ENCODE measurements at regions not wholly inside any gene's neighbourhood (a gene's known extent, or its start where the extent isn't known, plus 50 kb on each side); places are given as distances from the start of the nearest gene placed in this dataset.

DNA sequence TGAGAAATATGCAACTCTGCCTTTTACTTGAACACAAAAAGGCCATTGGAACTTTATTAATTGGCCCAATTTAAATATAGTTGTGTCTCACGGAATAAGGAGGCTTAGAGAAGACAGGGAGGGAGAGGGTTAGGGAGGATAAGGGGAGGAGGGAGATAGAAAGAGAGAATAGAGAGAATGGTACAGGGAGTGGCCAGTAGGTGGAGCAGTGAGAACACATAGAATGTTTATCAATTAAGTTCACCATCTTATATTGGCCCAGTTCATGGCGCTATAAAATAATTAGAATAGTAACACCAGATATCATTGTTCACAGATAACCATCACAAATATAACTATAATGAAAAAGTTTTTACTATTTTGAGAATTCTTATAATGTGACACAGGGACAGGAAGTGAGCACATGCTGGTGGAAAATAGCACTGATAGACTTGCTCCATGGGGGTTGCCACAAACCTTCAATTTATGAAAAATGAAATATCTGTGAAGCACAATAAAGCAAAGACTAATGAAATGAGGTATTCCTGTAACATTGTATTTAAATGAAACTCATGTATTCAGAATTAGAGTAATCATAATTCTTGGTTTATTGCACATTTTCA is 374.1 kb upstream of the MANEA start:
- Mint-ChIP-seq H3K4me1 (no peaks in the 10 kb centered on the region), H3K9me3 (peaks cover 0 to 4% (median 0%) of the 10 kb centered on the region in 7 donors), H3K27me3 (no peaks in the 10 kb centered on the region), H3K4me3 (no peak overlapping the region), H3K36me3 (no peaks in the 10 kb centered on the region), H3K27ac (no peak overlapping the region)
- Histone ChIP-seq H3K36me3 (ENCODE audit: control insufficient read depth, insufficient read depth, low read length) (no peaks in the 10 kb centered on the region), H3K27me3 (ENCODE audit: control insufficient read depth, insufficient read depth, low read length) (no peaks in the 10 kb centered on the region), H3K27ac (ENCODE audit: insufficient read depth, low read length, poor library complexity, severe bottlenecking) (no peak overlapping the region), H3K9me3 (ENCODE audit: control insufficient read depth in 2 of 2, low read length in 2 of 2) (no peaks in the 10 kb centered on the region), H3K4me3 (ENCODE audit: low read depth, low read length) (no peak overlapping the region), H3K4me1 (ENCODE audit: control insufficient read depth, insufficient read depth, low read length, poor library complexity, severe bottlenecking) (no peaks in the 10 kb centered on the region)
- DNase-seq (peak in 1 of 3 donors; percentile 27), ATAC-seq (ENCODE audit: low read depth in 2 of 2) (no peak)

DNA sequence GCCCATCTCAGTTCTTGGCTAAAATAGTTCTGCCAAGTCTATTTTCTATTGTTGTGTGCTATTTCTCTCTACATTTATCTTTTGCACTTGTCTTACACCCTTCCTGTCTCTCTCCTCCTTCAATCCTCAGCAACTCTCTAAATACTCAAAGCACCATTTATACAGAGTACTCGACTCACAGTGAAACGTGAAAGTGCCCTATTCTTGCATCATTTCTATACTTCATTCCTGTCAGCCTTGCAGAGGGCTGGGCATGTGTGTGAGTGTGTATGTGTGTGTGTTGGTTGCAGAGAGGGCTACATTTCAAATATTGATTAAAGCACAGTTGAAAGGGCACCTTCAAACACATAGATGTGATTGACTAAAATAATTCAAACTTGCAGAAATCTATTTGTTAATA is 373.2 kb upstream of the MANEA start:
- Histone ChIP-seq H3K4me3 (ENCODE audit: low read depth, low read length) (no peak overlapping the region), H3K27ac (ENCODE audit: insufficient read depth, low read length, poor library complexity, severe bottlenecking) (no peak overlapping the region), H3K9me3 (ENCODE audit: control insufficient read depth in 2 of 2, low read length in 2 of 2) (no peaks in the 10 kb centered on the region), H3K27me3 (ENCODE audit: control insufficient read depth, insufficient read depth, low read length) (no peaks in the 10 kb centered on the region), H3K36me3 (ENCODE audit: control insufficient read depth, insufficient read depth, low read length) (no peaks in the 10 kb centered on the region), H3K4me1 (ENCODE audit: control insufficient read depth, insufficient read depth, low read length, poor library complexity, severe bottlenecking) (no peaks in the 10 kb centered on the region)
- DNase-seq (no peak), ATAC-seq (ENCODE audit: low read depth in 2 of 2) (no peak)
- H3K4me1 Mint-ChIP-seq, result no peaks in the 10 kb centered on the region
- H3K9me3 Mint-ChIP-seq, result peaks cover 0 to 4% (median 0%) of the 10 kb centered on the region in 7 donors
- no peaks in the 10 kb centered on the region for H3K36me3 Mint-ChIP-seq
- H3K27me3 Mint-ChIP-seq, result no peaks in the 10 kb centered on the region
- H3K27ac Mint-ChIP-seq, result no peak overlapping the region
- no peak overlapping the region for H3K4me3 Mint-ChIP-seq

DNA sequence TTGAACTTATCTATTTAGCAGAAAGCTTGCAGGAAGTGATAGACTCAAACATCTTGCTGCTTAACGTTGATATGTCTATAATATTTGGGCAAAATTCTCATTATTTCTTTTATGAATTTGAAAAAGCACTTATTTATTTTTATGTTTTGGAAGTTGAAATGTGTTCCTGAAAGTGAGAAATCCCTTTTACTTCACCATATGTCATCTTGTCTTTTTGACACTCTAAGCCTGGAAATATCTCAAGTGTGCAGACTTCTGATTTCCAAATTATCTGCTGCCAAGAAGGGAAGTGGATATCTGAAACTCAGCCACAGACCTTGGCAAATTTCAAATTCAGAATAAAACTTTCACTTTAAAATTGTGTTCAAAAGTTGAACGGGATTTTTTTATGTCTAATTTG is 368.7 kb upstream of the MANEA start:
- Histone ChIP-seq H3K27me3 (ENCODE audit: control insufficient read depth, insufficient read depth, low read length) (no peaks in the 10 kb centered on the region), H3K4me1 (ENCODE audit: control insufficient read depth, insufficient read depth, low read length, poor library complexity, severe bottlenecking) (no peaks in the 10 kb centered on the region), H3K36me3 (ENCODE audit: control insufficient read depth, insufficient read depth, low read length) (no peaks in the 10 kb centered on the region), H3K9me3 (ENCODE audit: control insufficient read depth in 2 of 2, low read length in 2 of 2) (no peaks in the 10 kb centered on the region), H3K4me3 (ENCODE audit: low read depth, low read length) (no peak overlapping the region), H3K27ac (ENCODE audit: insufficient read depth, low read length, poor library complexity, severe bottlenecking) (no peak overlapping the region)
- Mint-ChIP-seq H3K9me3 (peaks cover 0 to 3% (median 0%) of the 10 kb centered on the region in 7 donors), H3K27me3 (no peaks in the 10 kb centered on the region), H3K36me3 (no peaks in the 10 kb centered on the region), H3K4me3 (no peak overlapping the region), H3K4me1 (no peaks in the 10 kb centered on the region), H3K27ac (no peak overlapping the region)
- no peak for ATAC-seq (ENCODE audit: low read depth in 2 of 2)
- DNase-seq, result no peak

DNA sequence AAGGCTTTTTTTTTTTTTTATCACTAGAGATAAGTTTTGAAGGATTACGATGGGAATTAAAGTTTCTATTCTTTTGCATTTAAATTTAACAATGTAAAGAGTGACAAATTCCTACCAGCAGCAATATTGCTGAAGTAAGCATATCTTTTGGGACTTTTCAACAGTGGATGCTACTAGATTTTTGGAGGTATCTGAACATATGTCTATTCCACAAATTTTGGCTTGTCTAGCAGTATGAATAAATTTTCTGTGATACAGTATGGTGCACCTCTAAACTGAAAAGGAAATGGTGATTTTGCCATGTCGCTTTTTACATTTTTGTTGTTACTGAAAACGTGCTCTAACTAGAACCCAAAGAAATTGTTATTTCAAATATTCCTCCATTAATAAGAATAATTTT is 368.3 kb upstream of the MANEA start:
- H3K27me3 Mint-ChIP-seq, result no peaks in the 10 kb centered on the region
- H3K9me3 Mint-ChIP-seq, result peaks cover 0 to 3% (median 0%) of the 10 kb centered on the region in 7 donors
- H3K36me3 Mint-ChIP-seq, result no peaks in the 10 kb centered on the region

DNA sequence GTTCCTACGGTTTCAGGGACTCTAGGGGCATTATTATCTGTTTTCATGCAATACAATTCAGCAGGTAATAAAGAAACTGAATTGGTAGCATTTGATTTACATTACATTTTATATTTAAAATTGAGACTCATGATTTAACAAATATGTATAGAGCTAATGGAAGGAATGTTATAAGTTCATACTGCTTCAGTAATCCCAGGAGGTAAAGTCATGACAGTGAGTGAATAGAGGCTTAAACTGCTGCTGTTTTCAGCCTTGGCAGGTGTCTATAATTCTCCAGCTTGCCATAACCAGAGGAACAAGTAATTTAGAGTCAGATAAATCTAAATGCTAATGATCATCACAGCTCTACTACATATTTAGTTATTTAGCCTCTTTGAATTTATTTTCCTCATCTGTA is 360.8 kb upstream of the MANEA start:
- H3K4me3 Mint-ChIP-seq, result no peak overlapping the region
- ATAC-seq (ENCODE audit: low read depth in 2 of 2), result no peak
- Histone ChIP-seq H3K36me3 (ENCODE audit: control insufficient read depth, insufficient read depth, low read length) (no peaks in the 10 kb centered on the region), H3K4me3 (ENCODE audit: low read depth, low read length) (no peak overlapping the region), H3K9me3 (ENCODE audit: control insufficient read depth in 2 of 2, low read length in 2 of 2) (no peaks in the 10 kb centered on the region), H3K27ac (ENCODE audit: insufficient read depth, low read length, poor library complexity, severe bottlenecking) (no peak overlapping the region), H3K4me1 (ENCODE audit: control insufficient read depth, insufficient read depth, low read length, poor library complexity, severe bottlenecking) (no peaks in the 10 kb centered on the region), H3K27me3 (ENCODE audit: control insufficient read depth, insufficient read depth, low read length) (no peaks in the 10 kb centered on the region)
- no peak for DNase-seq
- H3K9me3 Mint-ChIP-seq, result peaks cover 0 to 4% (median 1%) of the 10 kb centered on the region in 7 donors
- H3K27ac Mint-ChIP-seq, result no peak overlapping the region
- no peaks in the 10 kb centered on the region for H3K4me1 Mint-ChIP-seq
- no peaks in the 10 kb centered on the region for H3K27me3 Mint-ChIP-seq
- H3K36me3 Mint-ChIP-seq, result no peaks in the 10 kb centered on the region

More for the DNA sequence above, 368.3 kb upstream of the MANEA start:
- DNase-seq (no peak), ATAC-seq (ENCODE audit: low read depth in 2 of 2) (no peak)
- no peak overlapping the region for H3K27ac ChIP-seq (ENCODE audit: insufficient read depth, low read length, poor library complexity, severe bottlenecking)
- H3K9me3 ChIP-seq (ENCODE audit: control insufficient read depth in 2 of 2, low read length in 2 of 2), result no peaks in the 10 kb centered on the region
- Mint-ChIP-seq H3K27ac (no peak overlapping the region), H3K4me1 (no peaks in the 10 kb centered on the region), H3K4me3 (no peak overlapping the region)
- H3K4me3 ChIP-seq (ENCODE audit: low read depth, low read length), result no peak overlapping the region
- no peaks in the 10 kb centered on the region for H3K4me1 ChIP-seq (ENCODE audit: control insufficient read depth, insufficient read depth, low read length, poor library complexity, severe bottlenecking)
- H3K27me3 ChIP-seq (ENCODE audit: control insufficient read depth, insufficient read depth, low read length), result no peaks in the 10 kb centered on the region
- no peaks in the 10 kb centered on the region for H3K36me3 ChIP-seq (ENCODE audit: control insufficient read depth, insufficient read depth, low read length)

DNA sequence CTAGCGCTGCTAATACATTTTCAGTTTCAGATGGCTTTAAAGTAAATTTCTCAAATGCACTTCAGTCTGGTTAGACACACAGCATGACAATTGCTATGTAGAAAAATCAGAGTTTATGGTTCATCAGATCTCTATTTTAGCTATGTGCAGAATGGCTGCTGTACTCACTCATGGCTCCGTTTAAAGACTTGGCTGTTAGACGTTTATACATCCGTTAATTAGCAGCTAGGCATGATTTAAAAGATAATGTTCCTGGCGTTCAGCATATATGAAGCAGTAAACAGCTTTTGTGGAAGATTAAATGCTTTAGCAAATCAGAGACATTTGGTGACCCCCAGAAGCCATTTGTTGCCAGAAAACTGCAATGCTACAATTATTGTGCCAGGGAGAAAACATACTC is 350.0 kb upstream of the MANEA start:
- ATAC-seq (ENCODE audit: low read depth in 2 of 2) (no peak), DNase-seq (no peak)
- Mint-ChIP-seq H3K27me3 (no peaks in the 10 kb centered on the region), H3K36me3 (no peaks in the 10 kb centered on the region), H3K27ac (no peak overlapping the region), H3K4me3 (no peak overlapping the region), H3K9me3 (peaks cover 0 to 5% (median 0%) of the 10 kb centered on the region in 7 donors), H3K4me1 (no peaks in the 10 kb centered on the region)
- Histone ChIP-seq H3K27me3 (ENCODE audit: control insufficient read depth, insufficient read depth, low read length) (no peaks in the 10 kb centered on the region), H3K9me3 (ENCODE audit: control insufficient read depth in 2 of 2, low read length in 2 of 2) (no peaks in the 10 kb centered on the region), H3K27ac (ENCODE audit: insufficient read depth, low read length, poor library complexity, severe bottlenecking) (no peak overlapping the region), H3K36me3 (ENCODE audit: control insufficient read depth, insufficient read depth, low read length) (no peaks in the 10 kb centered on the region), H3K4me1 (ENCODE audit: control insufficient read depth, insufficient read depth, low read length, poor library complexity, severe bottlenecking) (no peaks in the 10 kb centered on the region), H3K4me3 (ENCODE audit: low read depth, low read length) (no peak overlapping the region)

DNA sequence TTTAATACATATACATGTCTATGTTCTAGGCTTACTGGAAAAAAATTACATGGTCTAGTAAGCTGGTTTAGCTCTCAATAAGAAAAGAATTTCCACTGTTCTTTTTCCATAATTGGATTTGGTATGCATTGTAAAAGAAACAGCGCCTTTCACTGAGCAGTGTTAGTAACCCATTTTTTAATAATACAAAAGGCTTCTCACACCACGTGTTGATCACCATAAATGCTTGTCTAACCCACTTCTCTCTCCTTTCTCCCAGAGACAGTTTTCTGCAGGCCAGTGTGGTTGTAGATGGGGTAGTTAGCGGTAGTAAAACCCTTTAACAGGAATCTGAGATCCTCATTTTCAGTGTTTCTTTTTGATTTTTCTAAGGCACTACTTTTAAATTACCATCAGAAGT is 348.7 kb upstream of the MANEA start:
- H3K36me3 ChIP-seq (ENCODE audit: control insufficient read depth, insufficient read depth, low read length), result no peaks in the 10 kb centered on the region
- Mint-ChIP-seq H3K36me3 (no peaks in the 10 kb centered on the region), H3K27ac (no peak overlapping the region), H3K27me3 (no peaks in the 10 kb centered on the region), H3K9me3 (peaks cover 0 to 5% (median 0%) of the 10 kb centered on the region in 7 donors), H3K4me1 (peaks cover 0 to under 1% (median 0%) of the 10 kb centered on the region in 4 donors), H3K4me3 (no peak overlapping the region)
- no peak for ATAC-seq (ENCODE audit: low read depth in 2 of 2)
- no peaks in the 10 kb centered on the region for H3K4me1 ChIP-seq (ENCODE audit: control insufficient read depth, insufficient read depth, low read length, poor library complexity, severe bottlenecking)
- H3K4me3 ChIP-seq (ENCODE audit: low read depth, low read length), result no peak overlapping the region
- no peak for DNase-seq
- H3K9me3 ChIP-seq (ENCODE audit: control insufficient read depth in 2 of 2, low read length in 2 of 2), result no peaks in the 10 kb centered on the region
- no peaks in the 10 kb centered on the region for H3K27me3 ChIP-seq (ENCODE audit: control insufficient read depth, insufficient read depth, low read length)
- H3K27ac ChIP-seq (ENCODE audit: insufficient read depth, low read length, poor library complexity, severe bottlenecking), result no peak overlapping the region

DNA sequence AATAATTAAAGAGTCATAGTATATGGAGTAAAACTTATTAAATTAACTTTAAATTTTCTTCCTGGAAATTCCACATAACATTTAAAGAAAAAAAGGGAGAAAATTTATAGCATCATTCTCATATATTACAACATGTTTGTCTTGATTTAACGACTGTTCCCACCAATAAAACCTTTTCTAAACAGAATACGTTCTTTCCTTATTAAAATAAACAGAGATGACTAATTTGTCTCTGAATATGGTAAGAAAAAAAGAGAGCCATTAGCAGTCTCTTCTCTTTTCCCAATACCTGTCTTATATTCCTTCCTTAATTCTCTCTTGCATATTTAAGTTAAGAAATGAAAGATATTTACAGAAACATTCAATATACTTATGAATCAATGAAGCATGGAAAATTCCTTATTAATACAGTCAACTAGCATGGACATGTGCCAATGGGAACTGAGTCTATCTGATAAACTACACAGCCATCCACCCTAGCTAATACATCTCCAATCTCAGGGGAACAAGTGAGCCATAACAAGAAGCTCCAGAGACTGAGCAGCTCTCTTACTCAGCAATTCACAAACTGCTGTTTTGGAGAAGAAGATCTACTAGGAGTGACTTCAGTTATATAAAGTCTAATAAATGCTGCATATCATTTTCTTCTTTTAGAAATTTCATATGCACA is 347.1 kb upstream of the MANEA start:
- H3K27me3 Mint-ChIP-seq, result no peaks in the 10 kb centered on the region
- H3K4me3 ChIP-seq (ENCODE audit: low read depth, low read length), result no peak overlapping the region
- H3K36me3 ChIP-seq (ENCODE audit: control insufficient read depth, insufficient read depth, low read length), result no peaks in the 10 kb centered on the region
- H3K27ac Mint-ChIP-seq, result no peak overlapping the region
- ATAC-seq (ENCODE audit: low read depth in 2 of 2) (no peak), DNase-seq (no peak)
- no peaks in the 10 kb centered on the region for H3K27me3 ChIP-seq (ENCODE audit: control insufficient read depth, insufficient read depth, low read length)
- peaks cover 0 to 5% (median 0%) of the 10 kb centered on the region in 4 donors for H3K4me1 Mint-ChIP-seq
- H3K9me3 ChIP-seq (ENCODE audit: control insufficient read depth in 2 of 2, low read length in 2 of 2), result no peaks in the 10 kb centered on the region
- no peaks in the 10 kb centered on the region for H3K36me3 Mint-ChIP-seq
- no peak overlapping the region for H3K27ac ChIP-seq (ENCODE audit: insufficient read depth, low read length, poor library complexity, severe bottlenecking)
- H3K4me3 Mint-ChIP-seq, result no peak overlapping the region
- peaks cover 0 to 2% (median 0%) of the 10 kb centered on the region in 7 donors for H3K9me3 Mint-ChIP-seq
- H3K4me1 ChIP-seq (ENCODE audit: control insufficient read depth, insufficient read depth, low read length, poor library complexity, severe bottlenecking), result no peaks in the 10 kb centered on the region
